Small intestine (tissue), 7 donors: ENCODE measurements at regions not wholly inside any gene's neighbourhood (a gene's known extent, or its start where the extent isn't known, plus 50 kb on each side); places are given as distances from the start of the nearest gene placed in this dataset.

Source experiments
- DNase-seq, 2 donors: peaks; one replicate each; pipeline versions ENCODE4 v3.0.0 to v3.0.0-alpha.2; 2013
- FAIRE-seq: peaks from 2 replicates; lab custom pipeline; 2012; peaks lifted over from hg19 to GRCh38; lab: Jason Lieb, UNC
- H3K27ac ChIP-seq, 3 donors: one replicate each; pipeline ENCODE4 v1.5.1; 2013; ENCODE audit warnings: low read length in 2 of 3, mild to moderate bottlenecking in 2 of 3, control low read depth in 1 of 3, inconsistent platforms in 1 of 3, low read depth in 1 of 3, moderate library complexity in 1 of 3
- H3K27me3 ChIP-seq, 3 donors: one replicate each; pipeline ENCODE4 v1.6.1; 2013; ENCODE audit warnings: low read length in 3 of 3, inconsistent platforms in 1 of 3; ENCODE audit not compliant: control insufficient read depth in 3 of 3, insufficient read depth in 3 of 3
- H3K36me3 ChIP-seq, 3 donors: one replicate each; pipeline ENCODE4 v1.6.1; 2013; ENCODE audit warnings: low read length in 3 of 3, inconsistent platforms in 1 of 3, low read depth in 1 of 3, mild to moderate bottlenecking in 1 of 3, moderate library complexity in 1 of 3; ENCODE audit not compliant: control insufficient read depth in 3 of 3, insufficient read depth in 2 of 3
- H3K4me1 ChIP-seq, 3 donors: one replicate each; pipeline ENCODE4 v1.6.1; 2013; ENCODE audit warnings: low read length in 2 of 3, inconsistent platforms in 1 of 3, low read depth in 1 of 3, mild to moderate bottlenecking in 1 of 3, moderate library complexity in 1 of 3; ENCODE audit not compliant: control insufficient read depth in 3 of 3, insufficient read depth in 2 of 3
- H3K4me3 ChIP-seq, 3 donors: one replicate each; pipeline ENCODE4 v1.5.1; 2013; ENCODE audit warnings: low read length in 3 of 3, control low read depth in 1 of 3, inconsistent platforms in 1 of 3, low read depth in 1 of 3, mild to moderate bottlenecking in 1 of 3, moderate library complexity in 1 of 3
- H3K9me3 ChIP-seq, 2 donors: one replicate each; pipeline ENCODE4 v1.6.1; 2013; ENCODE audit warnings: low read depth in 1 of 2, low read length in 1 of 2; ENCODE audit not compliant: control insufficient read depth in 2 of 2, insufficient read depth in 1 of 2
- WGBS, 3 donors: extraction: QIAGEN DNeasy Blood & Tissue Kit; methylation state at CpG; one replicate each; pipeline ENCODE4 v1.1.7; 2013; 5-methylcytosine and 5-hydroxymethylcytosine counted together
- donor health status: healthy with polysubstance abuse.
- donor health status: control.
- donor health status: control.
- donor health status: Bipolar disorder and iron deficiency.
- donor health status: healthy.

GRCh38 chr7:13036256-13036780 lies 348.9 kb downstream of the ARL4A start:
- H3K27me3 ChIP-seq, result no peaks in the 10 kb centered on the region
- H3K9me3 ChIP-seq, result peaks cover 0 to 9% of the 10 kb centered on the region in 2 donors
- H3K4me3 ChIP-seq, result no peak overlapping the region
- H3K4me1 ChIP-seq, result no peaks in the 10 kb centered on the region
- H3K36me3 ChIP-seq, result no peaks in the 10 kb centered on the region
- DNase-seq, result no peak
- FAIRE-seq, result no peak
- H3K27ac ChIP-seq, result no peak overlapping the region

- DNase-seq (no peak), FAIRE-seq (no peak)
- H3K9me3 ChIP-seq, result peaks cover 0 to 9% of the 10 kb centered on the region in 2 donors
- WGBS, 3 donors, result 28 to 54% (median 41%) methylated on average over 1 of the region's 1 CpG
- no peak overlapping the region for H3K27ac ChIP-seq
- H3K4me1 ChIP-seq, result no peaks in the 10 kb centered on the region
- H3K4me3 ChIP-seq, result no peak overlapping the region
- no peaks in the 10 kb centered on the region for H3K36me3 ChIP-seq
- H3K27me3 ChIP-seq, result no peaks in the 10 kb centered on the region
Observed at GRCh38 chr7:13037216-13037615, 349.8 kb downstream of the ARL4A start.

GRCh38 chr7:13041368-13041988 lies 354.0 kb downstream of the ARL4A start:
- WGBS, 3 donors, result 85 to 90% (median 89%) methylated on average over 13 of the region's 13 CpGs
- FAIRE-seq (no peak), DNase-seq (no peak)
- Histone ChIP-seq H3K27ac (no peak overlapping the region), H3K27me3 (no peaks in the 10 kb centered on the region), H3K4me1 (no peaks in the 10 kb centered on the region), H3K9me3 (no peaks in the 10 kb centered on the region), H3K4me3 (no peak overlapping the region), H3K36me3 (no peaks in the 10 kb centered on the region)

- DNase-seq (no peak), FAIRE-seq (no peak)
- Histone ChIP-seq H3K4me1 (no peaks in the 10 kb centered on the region), H3K27ac (no peak overlapping the region), H3K27me3 (no peaks in the 10 kb centered on the region), H3K9me3 (no peaks in the 10 kb centered on the region), H3K36me3 (no peaks in the 10 kb centered on the region), H3K4me3 (no peak overlapping the region)
Observed at GRCh38 chr7:13042605-13043236, 355.3 kb downstream of the ARL4A start.

GRCh38 chr7:13044309-13044708 lies 356.9 kb downstream of the ARL4A start:
- no peak for FAIRE-seq
- Histone ChIP-seq H3K4me3 (no peak overlapping the region), H3K4me1 (no peaks in the 10 kb centered on the region), H3K27ac (no peak overlapping the region), H3K36me3 (no peaks in the 10 kb centered on the region), H3K9me3 (no peaks in the 10 kb centered on the region), H3K27me3 (no peaks in the 10 kb centered on the region)
- WGBS, 3 donors, result 60 to 77% (median 76%) methylated on average over 2 of the region's 2 CpGs
- no peak for DNase-seq

- no peaks in the 10 kb centered on the region for H3K9me3 ChIP-seq
- DNase-seq, result no peak
- no peak for FAIRE-seq
- H3K4me3 ChIP-seq, result no peak overlapping the region
- 67 to 81% (median 80%) methylated on average over 4 of the region's 4 CpGs for WGBS, 3 donors
- H3K27ac ChIP-seq, result no peak overlapping the region
- no peaks in the 10 kb centered on the region for H3K27me3 ChIP-seq
- H3K36me3 ChIP-seq, result no peaks in the 10 kb centered on the region
- no peaks in the 10 kb centered on the region for H3K4me1 ChIP-seq
Observed at GRCh38 chr7:13047061-13047460, 359.6 kb downstream of the ARL4A start.

GRCh38 chr7:13049946-13050345 lies 362.5 kb downstream of the ARL4A start:
- Histone ChIP-seq H3K4me1 (no peaks in the 10 kb centered on the region), H3K9me3 (no peaks in the 10 kb centered on the region), H3K27ac (no peak overlapping the region), H3K4me3 (no peak overlapping the region), H3K36me3 (no peaks in the 10 kb centered on the region), H3K27me3 (no peaks in the 10 kb centered on the region)
- no peak for DNase-seq
- 66 to 68% (median 66%) methylated on average over 3 of the region's 3 CpGs for WGBS, 3 donors
- no peak for FAIRE-seq

GRCh38 chr7:13050703-13051102 lies 363.3 kb downstream of the ARL4A start:
- DNase-seq, result no peak

More at GRCh38 chr7:13050703-13051102, 363.3 kb downstream of the ARL4A start:
- Histone ChIP-seq H3K4me1 (no peaks in the 10 kb centered on the region), H3K9me3 (no peaks in the 10 kb centered on the region), H3K36me3 (no peaks in the 10 kb centered on the region), H3K27me3 (no peaks in the 10 kb centered on the region), H3K4me3 (no peak overlapping the region), H3K27ac (no peak overlapping the region)
- WGBS, 3 donors, result 41 to 50% (median 47%) methylated on average over 2 of the region's 2 CpGs
- FAIRE-seq, result no peak
